Liver (tissue), 8 donors: ENCODE measurements at regions not wholly inside any gene's neighbourhood (a gene's known extent, or its start where the extent isn't known, plus 50 kb on each side); places are given as distances from the start of the nearest gene placed in this dataset.

ENCODE experiments used
- DNase-seq: peaks from one replicate; pipeline ENCODE4 v3.0.0-alpha.2; 2017; ENCODE audit warnings: low spot score
- H3K27ac ChIP-seq, 2 donors: one replicate each; pipeline ENCODE4 v1.7.0; 2013; ENCODE audit warnings: inconsistent platforms in 2 of 2, low read length in 2 of 2, control low read depth in 1 of 2, low read depth in 1 of 2, mild to moderate bottlenecking in 1 of 2
- H3K27me3 ChIP-seq, 4 donors: one replicate each; pipeline versions ENCODE4 v1.6.1 to v1.7.0; 2013; ENCODE audit warnings: low read length in 3 of 4, inconsistent platforms in 1 of 4, mild to moderate bottlenecking in 1 of 4, moderate library complexity in 1 of 4; ENCODE audit not compliant: control insufficient read depth in 4 of 4, insufficient read depth in 4 of 4
- H3K36me3 ChIP-seq, 4 donors: one replicate each; pipeline versions ENCODE4 v1.6.1 to v1.7.0; 2013; ENCODE audit warnings: low read length in 3 of 4, mild to moderate bottlenecking in 3 of 4, low read depth in 1 of 4, moderate library complexity in 1 of 4; ENCODE audit not compliant: control insufficient read depth in 4 of 4, insufficient read depth in 3 of 4
- H3K4me1 ChIP-seq, 4 donors: one replicate each; pipeline versions ENCODE4 v1.6.1 to v1.7.0; 2013; ENCODE audit warnings: low read length in 3 of 4, mild to moderate bottlenecking in 3 of 4, moderate library complexity in 1 of 4; ENCODE audit not compliant: control insufficient read depth in 4 of 4, insufficient read depth in 4 of 4
- H3K4me3 ChIP-seq, 3 donors: one replicate each; pipeline versions ENCODE4 v1.6.1 to v1.7.0; 2013; ENCODE audit warnings: low read length in 3 of 3, control low read depth in 1 of 3, low read depth in 1 of 3, mild to moderate bottlenecking in 1 of 3
- H3K9ac ChIP-seq, 2 donors: one replicate each; pipeline ENCODE4 v1.7.0; 2013; ENCODE audit warnings: low read length in 2 of 2, mild to moderate bottlenecking in 2 of 2, moderate library complexity in 2 of 2, control low read depth in 1 of 2, low read depth in 1 of 2
- H3K9me3 ChIP-seq, 4 donors: one replicate each; pipeline versions ENCODE4 v1.6.1 to v1.7.0; 2013; ENCODE audit warnings: low read length in 3 of 4; ENCODE audit not compliant: control insufficient read depth in 4 of 4
- CTCF ChIP-seq: fragments of 150-350 bp; IDR thresholded peaks from 2 replicates; pipeline ENCODE4 v1.5.1; 2017; ENCODE audit warnings: improper control_type of control experiment, low read depth, low read length; ENCODE audit not compliant: missing input control
- FOXA1 ChIP-seq: IDR thresholded peaks from 2 replicates; pipeline ENCODE4 v1.6.1; 2016; ENCODE audit warnings: antibody characterized with exemption
- GABPA ChIP-seq, 2 donors: IDR thresholded peaks in 1 of 2; conservative IDR thresholded peaks in 1 of 2; 2 replicates each; pipeline ENCODE4 v1.6.1; 2016; ENCODE audit warnings: antibody characterized with exemption in 2 of 2, mild to moderate bottlenecking in 1 of 2, moderate library complexity in 1 of 2
- HNF4A ChIP-seq, 2 donors: conservative IDR thresholded peaks; 2 replicates each; pipeline ENCODE4 v1.6.1; 2016; ENCODE audit warnings: antibody characterized with exemption in 2 of 2, mild to moderate bottlenecking in 2 of 2
- HNF4G ChIP-seq: IDR thresholded peaks from 2 replicates; pipeline ENCODE4 v1.6.1; 2016; ENCODE audit warnings: antibody characterized with exemption
- JUND ChIP-seq, 2 donors: IDR thresholded peaks; 2 replicates each; pipeline ENCODE4 v1.6.1; 2016; ENCODE audit warnings: antibody characterized with exemption in 2 of 2
- MAX ChIP-seq: IDR thresholded peaks from 2 replicates; pipeline ENCODE4 v1.6.1; 2016; ENCODE audit warnings: antibody characterized with exemption
- NR2F2 ChIP-seq: IDR thresholded peaks from 2 replicates; pipeline ENCODE4 v1.6.1; 2016; ENCODE audit warnings: antibody characterized with exemption
- RAD21 ChIP-seq, 2 donors: IDR thresholded peaks; 2 replicates each; pipeline ENCODE4 v1.6.1; 2016; ENCODE audit warnings: antibody characterized with exemption in 2 of 2, mild to moderate bottlenecking in 2 of 2
- REST ChIP-seq: IDR thresholded peaks from 2 replicates; pipeline ENCODE4 v1.6.1; 2016; ENCODE audit warnings: antibody characterized with exemption, mild to moderate bottlenecking
- RXRA ChIP-seq, 2 donors: IDR thresholded peaks; 2 replicates each; pipeline ENCODE4 v1.6.1; 2017 to 2018; ENCODE audit warnings: antibody characterized with exemption in 2 of 2, mild to moderate bottlenecking in 1 of 2
- SP1 ChIP-seq: IDR thresholded peaks from 2 replicates; pipeline ENCODE4 v1.6.1; 2018; ENCODE audit warnings: antibody characterized with exemption, mild to moderate bottlenecking
- TAF1 ChIP-seq: conservative IDR thresholded peaks from 2 replicates; pipeline ENCODE4 v1.6.1; 2016; ENCODE audit warnings: antibody characterized with exemption, mild to moderate bottlenecking
- YY1 ChIP-seq: IDR thresholded peaks from 2 replicates; pipeline ENCODE4 v1.6.1; 2016; ENCODE audit warnings: antibody characterized with exemption, mild to moderate bottlenecking
- ZBTB33 ChIP-seq: IDR thresholded peaks from 2 replicates; pipeline ENCODE4 v1.6.1; 2016; ENCODE audit warnings: antibody characterized with exemption
- WGBS: extraction: QIAGEN DNeasy Blood & Tissue Kit; methylation state at CpG from one replicate; pipeline ENCODE4 v1.1.7; 2013; 5-methylcytosine and 5-hydroxymethylcytosine counted together
- donor health status: healthy.
- donor health status: healthy.
- donor health status: healthy.
- donor health status: healthy.
- donor health status: healthy.

- Histone ChIP-seq H3K27ac (no peak overlapping the region), H3K4me3 (no peak overlapping the region), H3K4me1 (no peaks in the 10 kb centered on the region), H3K9ac (no peak overlapping the region), H3K27me3 (no peaks in the 10 kb centered on the region), H3K9me3 (no peaks in the 10 kb centered on the region), H3K36me3 (no peaks in the 10 kb centered on the region)
- TF ChIP-seq RAD21 (IDR thresholded peaks at IDR 0.05), result no peak
- 80% methylated on average over 2 of the region's 2 CpGs for WGBS
- no peak for DNase-seq
Observed at GRCh38 chr3:146800484-146800883, 195.3 kb upstream of the PLSCR5 start.

GRCh38 chr3:146796078-146796477 is 190.9 kb upstream of the PLSCR5 start:
- H3K27me3 ChIP-seq, result no peaks in the 10 kb centered on the region
- TF ChIP-seq RXRA (IDR thresholded peaks at IDR 0.05) (no peak), REST (no peak), NR2F2 (no peak), FOXA1 (no peak), JUND (IDR thresholded peaks at IDR 0.05) (no peak), CTCF (no peak), SP1 (no peak), ZBTB33 (no peak), TAF1 (no peak), HNF4G (no peak), GABPA (IDR thresholded peaks at IDR 0.05 in 1 of 2, conservative IDR thresholded peaks at IDR 0.05 in 1 of 2) (no peak), HNF4A (conservative IDR thresholded peaks at IDR 0.05) (no peak), MAX (no peak), YY1 (no peak)
- 46% methylated on average over 2 of the region's 2 CpGs for WGBS
- no peak overlapping the region for H3K9ac ChIP-seq
- H3K36me3 ChIP-seq, result no peaks in the 10 kb centered on the region
- no peaks in the 10 kb centered on the region for H3K4me1 ChIP-seq
- H3K27ac ChIP-seq, result no peak overlapping the region
- no peak for DNase-seq
- H3K9me3 ChIP-seq, result no peaks in the 10 kb centered on the region
- no peak overlapping the region for H3K4me3 ChIP-seq
